CD4-positive, alpha-beta memory T cell (primary cell): ENCODE measurements at regions not wholly inside any gene's neighbourhood (a gene's known extent, or its start where the extent isn't known, plus 50 kb on each side); places are given as distances from the start of the nearest gene placed in this dataset.
A peak's percentile ranks its signal among the peaks of the same experiment; 100 is the strongest.

ENCODE experiments used
- CTCF ChIA-PET: fragments of 350-600 bp; sonication (Branson Sonifier 250); formaldehyde crosslinking; loops from one replicate; lab custom pipeline; 2021; ENCODE audit warnings: inconsistent platforms; ENCODE audit not compliant: partially characterized antibody; lab: Charles Lee
- POLR2A ChIA-PET: fragments of 350-600 bp; sonication (Branson Sonifier 250); formaldehyde crosslinking; loops from one replicate; lab custom pipeline; 2021; ENCODE audit not compliant: partially characterized antibody; lab: Charles Lee
- DNase-seq, 5 donors: peaks; one replicate each; pipeline versions ENCODE4 v3.0.0 to v3.0.0-alpha.2; 2020 to 2022; ENCODE audit warnings: mixed read lengths in 1 of 5
- H3K27ac ChIP-seq: one replicate; pipeline ENCODE4 v1.7.0; 2013; ENCODE audit warnings: low read depth, low read length
- H3K27me3 ChIP-seq: 2 replicates; pipeline ENCODE4 v1.7.0; 2013; ENCODE audit warnings: mild to moderate bottlenecking, low read length, moderate library complexity; ENCODE audit not compliant: insufficient read depth
- H3K36me3 ChIP-seq: 2 replicates; pipeline ENCODE4 v1.7.0; 2013; ENCODE audit warnings: mild to moderate bottlenecking, low read length, moderate library complexity; ENCODE audit not compliant: insufficient read depth
- H3K4me1 ChIP-seq: 2 replicates; pipeline ENCODE4 v1.7.0; 2013; ENCODE audit warnings: mild to moderate bottlenecking, low read length, moderate library complexity; ENCODE audit not compliant: insufficient read depth
- H3K4me3 ChIP-seq, 2 donors: one replicate each; pipeline ENCODE4 v1.7.0; 2013; ENCODE audit warnings: low read length in 2 of 2, mild to moderate bottlenecking in 1 of 2
- H3K9me3 ChIP-seq, 2 donors: one replicate each; pipeline ENCODE4 v1.7.0; 2013; ENCODE audit warnings: low read length in 2 of 2, control low read depth in 1 of 2; ENCODE audit not compliant: control insufficient read depth in 1 of 2
- H3K27ac Mint-ChIP-seq, 7 donors: one replicate each; pipeline ENCODE4 v1.8.0; 2020 to 2021; ENCODE audit warnings: mixed read lengths in 7 of 7, mild to moderate bottlenecking in 6 of 7, inconsistent platforms in 3 of 7, moderate library complexity in 3 of 7
- H3K27me3 Mint-ChIP-seq, 2 donors: one replicate each; pipeline ENCODE4 v1.8.0; 2020 to 2021; ENCODE audit warnings: mixed read lengths in 2 of 2
- H3K36me3 Mint-ChIP-seq, 2 donors: one replicate each; pipeline ENCODE4 v1.8.0; 2020 to 2021; ENCODE audit warnings: mixed read lengths in 2 of 2, inconsistent platforms in 1 of 2, mild to moderate bottlenecking in 1 of 2
- H3K4me1 Mint-ChIP-seq, 4 donors: one replicate each; pipeline ENCODE4 v1.8.0; 2020 to 2021; ENCODE audit warnings: mixed read lengths in 4 of 4, mild to moderate bottlenecking in 1 of 4
- H3K4me3 Mint-ChIP-seq, 8 donors: one replicate each; pipeline ENCODE4 v1.8.0; 2020 to 2021; ENCODE audit warnings: mixed read lengths in 8 of 8, mild to moderate bottlenecking in 7 of 8, moderate library complexity in 6 of 8, inconsistent platforms in 3 of 8
- H3K9me3 Mint-ChIP-seq, 8 donors: one replicate each; pipeline ENCODE4 v1.8.0; 2020 to 2021; ENCODE audit warnings: mixed read lengths in 8 of 8, mild to moderate bottlenecking in 5 of 8, inconsistent platforms in 3 of 8, moderate library complexity in 1 of 8
- intact Hi-C: fragments of 100-400 bp; cut with micrococcal nuclease; formaldehyde crosslinking; loops from one replicate; pipeline ENCODE4 v1.15.1; 2023

DNA sequence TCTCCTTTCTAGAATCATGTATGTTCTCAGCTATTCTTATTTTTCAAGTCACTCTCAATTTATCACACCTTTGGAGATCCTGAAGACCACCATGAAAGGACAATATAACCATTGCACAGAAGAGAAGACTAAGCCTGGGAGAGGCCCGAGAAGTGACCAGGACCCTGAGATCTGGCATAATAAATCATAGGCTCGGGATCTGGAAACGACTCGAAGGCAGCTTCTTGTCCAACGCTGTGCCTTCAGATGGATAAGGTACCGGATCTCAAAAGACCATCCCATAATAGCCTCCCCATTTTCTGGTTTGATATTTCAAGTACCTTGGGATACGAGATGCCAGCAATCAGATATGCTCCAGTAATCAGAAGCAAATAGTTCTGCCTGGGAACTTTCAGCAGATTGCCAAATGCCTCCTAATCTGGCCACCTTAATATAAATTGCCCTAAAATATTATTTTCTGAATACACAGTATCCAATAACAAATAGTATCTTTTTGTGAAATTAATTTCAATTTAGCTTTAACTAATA lies 179.2 kb upstream of the ZMIZ1 start:
- H3K27ac ChIP-seq = no peak overlapping the region
- H3K27ac Mint-ChIP-seq = no peak overlapping the region
- H3K4me1 ChIP-seq = no peaks in the 10 kb centered on the region
- peaks cover 0 to 3% of the 10 kb centered on the region in 2 donors for H3K36me3 Mint-ChIP-seq
- peaks cover 2 to 20% (median 14%) of the 10 kb centered on the region in 8 donors for H3K9me3 Mint-ChIP-seq
- H3K36me3 ChIP-seq = no peaks in the 10 kb centered on the region
- no peaks in the 10 kb centered on the region for H3K9me3 ChIP-seq
- H3K27me3 ChIP-seq = no peaks in the 10 kb centered on the region
- ChIA-PET CTCF (no interaction called here), POLR2A (no interaction called here)
- no peak overlapping the region for H3K4me3 ChIP-seq
- intact Hi-C loops = no loop called here
- DNase-seq = no peak
- H3K4me3 Mint-ChIP-seq = no peak overlapping the region
- H3K27me3 Mint-ChIP-seq = peaks cover 0 to 10% of the 10 kb centered on the region in 2 donors
- H3K4me1 Mint-ChIP-seq = no peaks in the 10 kb centered on the region

DNA sequence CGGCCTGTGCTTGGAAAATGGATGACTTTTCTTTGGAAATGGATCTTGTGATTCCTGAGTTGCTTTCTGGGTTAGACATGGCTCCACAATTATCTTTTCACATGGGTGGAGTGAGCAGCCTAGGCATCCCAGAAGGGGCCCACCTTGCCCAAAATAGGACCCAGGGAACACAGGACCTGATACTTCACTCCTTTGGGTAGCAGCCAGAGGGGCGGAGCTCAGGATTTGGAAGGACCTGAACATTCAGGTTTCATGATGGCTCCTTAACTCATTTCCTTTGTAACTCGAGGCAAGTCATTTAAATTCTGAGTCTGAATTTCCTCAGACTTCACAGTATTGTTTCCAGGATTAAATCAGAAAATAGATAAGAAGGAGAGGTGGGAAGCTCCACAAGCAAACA lies 178.3 kb upstream of the ZMIZ1 start:
- Histone ChIP-seq H3K27me3 (no peaks in the 10 kb centered on the region), H3K4me1 (no peaks in the 10 kb centered on the region), H3K4me3 (no peak overlapping the region), H3K36me3 (no peaks in the 10 kb centered on the region), H3K27ac (no peak overlapping the region), H3K9me3 (no peaks in the 10 kb centered on the region)
- H3K9me3 Mint-ChIP-seq = peaks cover 0 to 14% (median 9%) of the 10 kb centered on the region in 8 donors
- H3K27ac Mint-ChIP-seq = no peak overlapping the region
- peaks cover 0 to 3% of the 10 kb centered on the region in 2 donors for H3K36me3 Mint-ChIP-seq
- no peaks in the 10 kb centered on the region for H3K4me1 Mint-ChIP-seq
- H3K4me3 Mint-ChIP-seq = no peak overlapping the region
- peaks cover 0 to 7% of the 10 kb centered on the region in 2 donors for H3K27me3 Mint-ChIP-seq
- intact Hi-C loops = no loop called here
- no peak for DNase-seq
- ChIA-PET POLR2A (no interaction called here), CTCF (no interaction called here)

DNA sequence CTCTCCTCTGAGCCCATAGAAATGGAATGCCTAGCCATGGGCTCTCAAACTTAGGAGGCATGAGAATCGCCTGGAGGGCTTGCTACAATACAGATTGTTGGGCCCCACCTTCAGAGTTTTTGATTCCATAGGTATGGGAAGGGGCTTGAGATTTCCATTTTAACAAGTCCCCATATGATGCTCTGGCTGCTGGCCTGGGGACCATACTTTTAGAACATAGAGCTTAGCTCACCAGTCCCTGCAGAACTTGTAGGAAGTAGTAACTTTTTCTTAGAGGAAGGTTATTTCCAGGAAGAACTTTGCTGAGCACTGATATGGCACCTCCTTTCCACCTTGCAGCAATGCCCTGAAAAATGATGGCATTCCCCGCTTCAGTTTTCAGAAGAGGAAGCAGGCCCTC lies 177.0 kb upstream of the ZMIZ1 start:
- Histone ChIP-seq H3K36me3 (no peaks in the 10 kb centered on the region), H3K4me1 (no peaks in the 10 kb centered on the region), H3K4me3 (no peak overlapping the region), H3K9me3 (no peaks in the 10 kb centered on the region), H3K27me3 (no peaks in the 10 kb centered on the region), H3K27ac (no peak overlapping the region)
- CTCF ChIA-PET = no interaction called here
- peaks cover 0 to 2% (median 0%) of the 10 kb centered on the region in 8 donors for H3K9me3 Mint-ChIP-seq
- H3K27ac Mint-ChIP-seq = peak overlapping the region in 1 of 7 donors; percentile 44
- DNase-seq = no peak
- H3K4me3 Mint-ChIP-seq = no peak overlapping the region
- H3K27me3 Mint-ChIP-seq = peaks cover 0 to 7% of the 10 kb centered on the region in 2 donors
- POLR2A ChIA-PET = no interaction called here
- H3K36me3 Mint-ChIP-seq = peaks cover 0 to 3% of the 10 kb centered on the region in 2 donors
- H3K4me1 Mint-ChIP-seq = no peaks in the 10 kb centered on the region
- intact Hi-C loops = no loop called here

DNA sequence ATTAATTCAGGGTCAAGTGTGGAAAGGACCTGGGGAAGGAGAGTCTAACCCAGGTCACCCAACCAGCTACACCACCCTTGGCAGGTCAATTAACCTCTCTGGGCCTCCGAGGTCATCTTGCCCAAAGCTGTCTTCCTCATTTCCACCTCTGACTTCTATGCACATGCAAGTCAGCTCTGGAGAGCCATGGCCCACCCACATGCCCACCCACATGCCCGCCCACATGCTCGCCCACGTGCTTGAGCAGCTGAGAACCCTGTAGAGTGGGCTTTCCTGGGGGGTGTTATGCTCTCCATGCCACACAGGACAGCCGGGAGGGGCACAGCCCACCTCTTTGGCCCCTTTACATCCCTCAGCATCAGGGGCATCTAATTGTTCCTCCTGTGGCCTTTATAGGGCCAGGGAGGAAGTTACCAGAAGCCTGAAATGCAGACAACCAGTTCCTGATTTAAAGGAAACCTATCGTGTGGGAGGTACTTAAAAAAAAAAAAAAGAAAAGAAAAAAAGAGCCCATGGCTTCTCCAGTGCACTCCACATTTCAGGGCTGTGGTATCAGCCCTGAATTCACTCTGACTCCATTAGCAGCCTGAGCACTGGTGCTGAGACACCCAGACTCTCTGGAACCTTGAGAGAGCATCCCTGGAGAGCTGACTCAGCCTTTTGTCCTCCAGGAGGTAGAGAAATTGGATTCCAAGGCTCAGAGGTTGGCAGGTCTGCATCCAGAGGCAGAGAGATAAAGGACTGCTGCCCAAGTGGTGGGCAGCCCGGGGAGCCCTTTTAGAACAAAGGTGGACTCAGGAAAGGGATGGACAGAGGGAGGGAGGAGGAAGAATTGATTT lies 176.2 kb upstream of the ZMIZ1 start:
- Histone ChIP-seq H3K27ac (no peak overlapping the region), H3K4me3 (no peak overlapping the region), H3K27me3 (no peaks in the 10 kb centered on the region), H3K9me3 (no peaks in the 10 kb centered on the region), H3K4me1 (no peaks in the 10 kb centered on the region), H3K36me3 (no peaks in the 10 kb centered on the region)
- no peaks in the 10 kb centered on the region for H3K9me3 Mint-ChIP-seq
- ChIA-PET CTCF (no interaction called here), POLR2A (no interaction called here)
- DNase-seq = no peak
- no peak overlapping the region for H3K4me3 Mint-ChIP-seq
- no peak overlapping the region for H3K27ac Mint-ChIP-seq
- peaks cover 0 to 7% of the 10 kb centered on the region in 2 donors for H3K27me3 Mint-ChIP-seq
- H3K4me1 Mint-ChIP-seq = no peaks in the 10 kb centered on the region
- H3K36me3 Mint-ChIP-seq = peaks cover 0 to 3% of the 10 kb centered on the region in 2 donors
- intact Hi-C loops = no loop called here

DNA sequence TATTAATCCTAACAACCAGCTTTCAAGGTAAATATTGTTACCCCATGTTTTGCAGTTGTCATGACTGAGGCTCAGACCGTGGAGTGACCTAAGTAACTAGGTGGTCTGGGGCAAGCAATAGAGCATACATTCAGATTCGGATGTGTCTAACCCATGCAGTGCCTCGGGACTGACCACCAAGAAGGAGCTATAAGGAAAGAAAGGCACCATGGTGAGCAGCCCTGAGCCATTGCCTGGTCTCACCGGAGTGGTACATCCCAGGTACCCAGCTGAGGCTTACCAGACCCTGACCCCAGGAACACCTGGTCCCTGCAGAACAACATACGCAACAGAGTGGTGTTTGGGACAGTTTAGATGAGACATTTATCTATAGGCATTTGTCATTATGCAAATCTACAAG lies 175.5 kb upstream of the ZMIZ1 start:
- Mint-ChIP-seq H3K9me3 (no peaks in the 10 kb centered on the region), H3K4me3 (no peak overlapping the region), H3K36me3 (peaks cover 0 to 3% of the 10 kb centered on the region in 2 donors), H3K27ac (no peak overlapping the region), H3K27me3 (peaks cover 0 to 7% of the 10 kb centered on the region in 2 donors), H3K4me1 (no peaks in the 10 kb centered on the region)
- POLR2A ChIA-PET = no interaction called here
- DNase-seq = no peak
- no peak overlapping the region for H3K4me3 ChIP-seq
- no peaks in the 10 kb centered on the region for H3K27me3 ChIP-seq
- intact Hi-C loops = no loop called here
- CTCF ChIA-PET = no interaction called here
- H3K9me3 ChIP-seq = no peaks in the 10 kb centered on the region
- H3K4me1 ChIP-seq = no peaks in the 10 kb centered on the region
- no peaks in the 10 kb centered on the region for H3K36me3 ChIP-seq
- no peak overlapping the region for H3K27ac ChIP-seq

DNA sequence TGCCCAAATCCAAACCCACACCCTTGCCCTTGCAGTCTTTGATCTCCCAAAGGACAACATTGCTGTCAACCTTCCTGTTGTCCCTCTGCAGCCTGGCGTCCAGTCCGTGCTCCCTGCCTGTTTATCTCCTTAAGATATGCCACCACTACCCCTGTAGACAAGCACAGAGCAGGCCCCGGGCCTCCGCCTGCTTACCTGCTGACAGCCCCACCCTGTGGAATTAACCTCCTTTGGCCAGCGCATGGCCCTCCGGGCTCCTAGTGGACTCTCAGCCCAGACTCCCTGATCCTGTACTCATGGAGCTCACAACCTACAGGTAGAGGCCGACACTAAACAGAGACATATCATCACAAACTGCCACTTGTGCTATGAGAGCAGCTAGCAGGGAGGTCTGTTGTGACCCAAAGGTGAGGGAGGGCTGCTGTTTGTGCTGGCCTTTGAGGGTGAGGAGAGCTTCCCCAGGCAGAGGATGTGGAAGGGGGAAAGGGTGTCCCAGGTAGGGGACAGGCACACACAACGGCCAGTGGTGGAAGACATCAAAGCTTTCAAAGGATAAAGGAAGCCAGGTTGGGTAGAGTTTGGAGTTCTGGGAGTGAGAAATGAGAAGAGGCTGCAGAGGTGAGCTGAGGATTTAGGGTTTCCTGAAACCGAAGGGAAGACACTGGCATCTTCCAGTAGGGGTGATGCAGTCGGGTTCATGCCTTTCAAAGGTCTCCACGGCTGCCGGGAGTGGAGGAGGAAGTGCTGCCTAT lies 174.5 kb upstream of the ZMIZ1 start:
- CTCF ChIA-PET = no interaction called here
- no peaks in the 10 kb centered on the region for H3K9me3 ChIP-seq
- no peaks in the 10 kb centered on the region for H3K4me1 ChIP-seq
- Mint-ChIP-seq H3K36me3 (peaks cover 0 to 3% of the 10 kb centered on the region in 2 donors), H3K4me1 (no peaks in the 10 kb centered on the region), H3K27ac (peak overlapping the region in 1 of 7 donors; percentile 2), H3K27me3 (peaks cover 0 to 6% of the 10 kb centered on the region in 2 donors), H3K4me3 (no peak overlapping the region), H3K9me3 (no peaks in the 10 kb centered on the region)
- no peak overlapping the region for H3K4me3 ChIP-seq
- POLR2A ChIA-PET = no interaction called here
- intact Hi-C loops = no loop called here
- no peaks in the 10 kb centered on the region for H3K27me3 ChIP-seq
- no peaks in the 10 kb centered on the region for H3K36me3 ChIP-seq
- DNase-seq = no peak
- H3K27ac ChIP-seq = no peak overlapping the region

DNA sequence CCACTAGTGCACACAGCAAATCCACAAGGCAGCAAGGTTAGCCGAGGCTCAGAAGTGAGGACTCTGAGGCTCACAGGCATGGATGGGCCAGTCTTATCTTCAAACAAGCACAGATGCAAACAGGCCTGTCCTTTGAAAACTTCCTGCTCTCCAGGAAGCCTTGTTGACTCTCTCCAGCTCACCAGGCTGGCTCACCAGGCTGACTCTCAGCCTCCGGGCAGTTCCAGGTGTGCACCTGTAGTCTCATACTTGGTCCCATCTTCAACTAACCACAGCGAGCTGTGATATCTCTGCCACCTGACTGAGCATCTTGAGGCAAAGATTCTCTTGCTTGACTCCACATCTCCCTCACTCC lies 173.9 kb upstream of the ZMIZ1 start:
- intact Hi-C loops = no loop called here
- Mint-ChIP-seq H3K36me3 (peaks cover 0 to 3% of the 10 kb centered on the region in 2 donors), H3K27me3 (peaks cover 0 to 5% of the 10 kb centered on the region in 2 donors), H3K4me3 (no peak overlapping the region), H3K9me3 (no peaks in the 10 kb centered on the region), H3K27ac (no peak overlapping the region), H3K4me1 (no peaks in the 10 kb centered on the region)
- H3K27ac ChIP-seq = no peak overlapping the region
- POLR2A ChIA-PET = no interaction called here
- no peaks in the 10 kb centered on the region for H3K4me1 ChIP-seq
- H3K36me3 ChIP-seq = no peaks in the 10 kb centered on the region
- no peak for DNase-seq
- no peaks in the 10 kb centered on the region for H3K9me3 ChIP-seq
- H3K27me3 ChIP-seq = no peaks in the 10 kb centered on the region
- no peak overlapping the region for H3K4me3 ChIP-seq
- CTCF ChIA-PET = no interaction called here
